ENCODE measurements at regions not wholly inside any gene's neighbourhood (a gene's known extent, or its start where the extent isn't known, plus 50 kb on each side); places are given as distances from the start of the nearest gene placed in this dataset.
"Not testable (repeated sequence)": the region's sequence is repeated elsewhere in the genome, so short reads cannot be mapped to it uniquely, and the experiment has no call there.

GRCh38 chr11:122202161-122202950, 86.3 kb upstream of the BLID start:
- ATAC-seq (peak; percentile 39 to 83), DNase-seq (no peak)
- intact Hi-C loops (cut with DNase I), result loop anchor here (2.0 to 10.0 kb wide), 5 partner anchors 95 to 548 kb away; no protein-coding TSS in a partner anchor

- ATAC-seq (no peak), DNase-seq (no peak)
- intact Hi-C loops (cut with DNase I), result loop anchor here (5.0 to 10.0 kb wide), 4 partner anchors 94 to 544 kb away; no protein-coding TSS in a partner anchor
Observed at GRCh38 chr11:122201106-122201505, 85.1 kb upstream of the BLID start.

GRCh38 chr11:122199661-122200060, 83.6 kb upstream of the BLID start:
- no peak for ATAC-seq
- intact Hi-C loops (cut with DNase I), result loop anchor here (5.0 to 10.0 kb wide), 5 partner anchors 92 to 542 kb away; no protein-coding TSS in a partner anchor
- no peak for DNase-seq

- DNase-seq, result no peak
- intact Hi-C loops (cut with DNase I), result loop anchor here in 1 of 2 donors (10.0 kb wide), 1 partner anchor 174 kb away; no protein-coding TSS in a partner anchor
- no peak for ATAC-seq
Observed at GRCh38 chr11:122198291-122198983, 82.4 kb upstream of the BLID start.

GRCh38 chr11:122197066-122197987, 81.3 kb upstream of the BLID start:
- DNase-seq (peak; percentile 59), ATAC-seq (peak; percentile 53 to 91)
- intact Hi-C loops (cut with DNase I), result loop anchor here in 1 of 2 donors (10.0 kb wide), 1 partner anchor 173 kb away; no protein-coding TSS in a partner anchor

- intact Hi-C loops (cut with DNase I), result loop anchor here in 1 of 2 donors (10.0 kb wide), 1 partner anchor 171 kb away; no protein-coding TSS in a partner anchor
- ATAC-seq (no peak), DNase-seq (no peak)
Observed at GRCh38 chr11:122195790-122196189, 79.8 kb upstream of the BLID start.

- not testable (repeated sequence) for ATAC-seq, DNase-seq
- intact Hi-C loops (cut with DNase I), result loop anchor here in 1 of 2 donors (10.0 kb wide), 1 partner anchor 169 kb away; no protein-coding TSS in a partner anchor
Observed at GRCh38 chr11:122193881-122194480, 78.0 kb upstream of the BLID start.

- intact Hi-C loops (cut with DNase I), result loop anchor here in 1 of 2 donors (10.0 kb wide), 1 partner anchor 169 kb away; no protein-coding TSS in a partner anchor
- no peak for ATAC-seq
- DNase-seq, result no peak
Observed at GRCh38 chr11:122193457-122193856, 77.4 kb upstream of the BLID start.

- intact Hi-C loops (cut with DNase I), result loop anchor here in 1 of 2 donors (10.0 kb wide), 1 partner anchor 168 kb away; no protein-coding TSS in a partner anchor
- no peak for DNase-seq
- ATAC-seq, result peak in 1 of 2 donors; percentile 11
Observed at GRCh38 chr11:122192634-122193255, 76.7 kb upstream of the BLID start.

- DNase-seq (no peak), ATAC-seq (no peak)
- intact Hi-C loops (cut with DNase I), result loop anchor here in 1 of 2 donors (10.0 kb wide), 1 partner anchor 166 kb away; no protein-coding TSS in a partner anchor
Observed at GRCh38 chr11:122190768-122191167, 74.8 kb upstream of the BLID start.

GRCh38 chr11:122189229-122189628, 73.2 kb upstream of the BLID start:
- intact Hi-C loops (cut with DNase I), result no loop called here
- ATAC-seq (peak; percentile 85 to 92), DNase-seq (no peak)

- intact Hi-C loops (cut with DNase I), result no loop called here
- ATAC-seq (no peak), DNase-seq (no peak)
Observed at GRCh38 chr11:122187373-122188165, 71.6 kb upstream of the BLID start.

- intact Hi-C loops (cut with DNase I), result no loop called here
- no peak for DNase-seq
- ATAC-seq, result peak; percentile 38 to 59
Observed at GRCh38 chr11:122186439-122187080, 70.5 kb upstream of the BLID start.

- DNase-seq (no peak), ATAC-seq (no peak)
- intact Hi-C loops (cut with DNase I), result no loop called here
Observed at GRCh38 chr11:122183933-122184332, 67.9 kb upstream of the BLID start.

- intact Hi-C loops (cut with DNase I), result no loop called here
- ATAC-seq (no peak), DNase-seq (no peak)
Observed at GRCh38 chr11:122181893-122182292, 65.9 kb upstream of the BLID start.

GRCh38 chr11:122181372-122181771, 65.4 kb upstream of the BLID start:
- DNase-seq (no peak), ATAC-seq (no peak)
- intact Hi-C loops (cut with DNase I), result no loop called here

Measured in left cardiac atrium (tissue), 4 donors.